ENCODE measurements at regions not wholly inside any gene's neighbourhood (a gene's known extent, or its start where the extent isn't known, plus 50 kb on each side); places are given as distances from the start of the nearest gene placed in this dataset.

DNA sequence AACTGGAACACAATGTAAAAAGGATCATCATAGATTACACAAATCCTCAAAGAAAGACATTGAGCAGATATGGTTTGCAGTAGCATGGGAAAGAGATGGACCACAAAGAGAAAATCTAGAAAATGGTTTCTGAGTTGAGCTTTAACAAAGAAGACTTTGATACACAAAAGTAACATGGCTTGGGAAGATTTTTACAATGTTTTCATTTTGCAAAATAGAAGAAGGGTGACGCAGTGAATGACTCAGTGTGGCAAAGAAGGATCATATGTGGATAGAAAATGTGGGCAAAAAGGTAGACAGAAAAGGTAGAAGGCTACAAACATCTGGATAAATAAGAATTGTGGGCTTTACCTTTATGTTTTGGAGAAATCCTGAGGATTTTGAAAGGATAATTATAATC is 1220.5 kb downstream of the PCDH17 start:
- peak; percentile 43 for DNase-seq (ENCODE audit: unreplicated experiment)
- Mint-ChIP-seq H3K4me1 (ENCODE audit: insufficient read depth, unreplicated experiment) (peaks cover 6% of the 10 kb centered on the region), H3K27ac (ENCODE audit: low read depth, unreplicated experiment) (no peak overlapping the region), H3K36me3 (ENCODE audit: insufficient read depth, unreplicated experiment) (no peaks in the 10 kb centered on the region), H3K9me3 (ENCODE audit: unreplicated experiment) (no peaks in the 10 kb centered on the region), H3K27me3 (ENCODE audit: insufficient read depth, unreplicated experiment) (no peaks in the 10 kb centered on the region), H3K4me3 (ENCODE audit: unreplicated experiment) (no peak overlapping the region)
- TF ChIP-seq, protein P1, sequence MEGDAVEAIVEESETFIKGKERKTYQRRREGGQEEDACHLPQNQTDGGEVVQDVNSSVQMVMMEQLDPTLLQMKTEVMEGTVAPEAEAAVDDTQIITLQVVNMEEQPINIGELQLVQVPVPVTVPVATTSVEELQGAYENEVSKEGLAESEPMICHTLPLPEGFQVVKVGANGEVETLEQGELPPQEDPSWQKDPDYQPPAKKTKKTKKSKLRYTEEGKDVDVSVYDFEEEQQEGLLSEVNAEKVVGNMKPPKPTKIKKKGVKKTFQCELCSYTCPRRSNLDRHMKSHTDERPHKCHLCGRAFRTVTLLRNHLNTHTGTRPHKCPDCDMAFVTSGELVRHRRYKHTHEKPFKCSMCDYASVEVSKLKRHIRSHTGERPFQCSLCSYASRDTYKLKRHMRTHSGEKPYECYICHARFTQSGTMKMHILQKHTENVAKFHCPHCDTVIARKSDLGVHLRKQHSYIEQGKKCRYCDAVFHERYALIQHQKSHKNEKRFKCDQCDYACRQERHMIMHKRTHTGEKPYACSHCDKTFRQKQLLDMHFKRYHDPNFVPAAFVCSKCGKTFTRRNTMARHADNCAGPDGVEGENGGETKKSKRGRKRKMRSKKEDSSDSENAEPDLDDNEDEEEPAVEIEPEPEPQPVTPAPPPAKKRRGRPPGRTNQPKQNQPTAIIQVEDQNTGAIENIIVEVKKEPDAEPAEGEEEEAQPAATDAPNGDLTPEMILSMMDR (IDR thresholded peaks at IDR 0.05; ENCODE audit: unreplicated experiment), result no peak
- CTCF ChIA-PET, result no interaction called here
- BruUV-seq (replicated peaks), result no TSS peak
- intact Hi-C loops (cut with micrococcal nuclease), result no loop called here
- POLR2A ChIA-PET, result no interaction called here

DNA sequence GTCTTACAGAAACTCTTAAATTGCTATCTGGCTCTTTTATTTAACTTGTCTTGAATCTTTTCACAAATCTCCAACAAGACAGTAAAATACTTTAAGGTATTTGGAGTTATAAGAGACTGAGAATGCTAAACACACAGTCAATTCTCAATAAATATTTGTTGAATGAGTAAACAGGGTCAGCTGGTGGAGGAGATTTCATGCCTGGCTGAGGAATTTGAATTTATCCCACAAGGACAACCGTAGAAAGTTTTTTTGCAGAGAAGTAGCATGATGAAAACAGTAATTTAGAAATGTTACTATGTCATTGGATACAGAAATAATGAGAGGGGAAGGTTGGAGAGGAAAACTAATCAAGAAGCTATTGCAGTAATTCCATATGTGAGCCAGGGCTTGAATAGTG is 1223.7 kb downstream of the PCDH17 start:
- no peaks in the 10 kb centered on the region for H3K27me3 Mint-ChIP-seq (ENCODE audit: insufficient read depth, unreplicated experiment)
- TF ChIP-seq, protein P1 (IDR thresholded peaks at IDR 0.05; ENCODE audit: unreplicated experiment), result no peak
- H3K27ac Mint-ChIP-seq (ENCODE audit: low read depth, unreplicated experiment), result no peak overlapping the region
- ChIA-PET CTCF (no interaction called here), POLR2A (no interaction called here)
- intact Hi-C loops (cut with micrococcal nuclease), result no loop called here
- H3K4me3 Mint-ChIP-seq (ENCODE audit: unreplicated experiment), result no peak overlapping the region
- no peak for DNase-seq (ENCODE audit: unreplicated experiment)
- no TSS peak for BruUV-seq (replicated peaks)
- H3K36me3 Mint-ChIP-seq (ENCODE audit: insufficient read depth, unreplicated experiment), result no peaks in the 10 kb centered on the region
- H3K4me1 Mint-ChIP-seq (ENCODE audit: insufficient read depth, unreplicated experiment), result peaks cover 6% of the 10 kb centered on the region
- H3K9me3 Mint-ChIP-seq (ENCODE audit: unreplicated experiment), result no peaks in the 10 kb centered on the region

DNA sequence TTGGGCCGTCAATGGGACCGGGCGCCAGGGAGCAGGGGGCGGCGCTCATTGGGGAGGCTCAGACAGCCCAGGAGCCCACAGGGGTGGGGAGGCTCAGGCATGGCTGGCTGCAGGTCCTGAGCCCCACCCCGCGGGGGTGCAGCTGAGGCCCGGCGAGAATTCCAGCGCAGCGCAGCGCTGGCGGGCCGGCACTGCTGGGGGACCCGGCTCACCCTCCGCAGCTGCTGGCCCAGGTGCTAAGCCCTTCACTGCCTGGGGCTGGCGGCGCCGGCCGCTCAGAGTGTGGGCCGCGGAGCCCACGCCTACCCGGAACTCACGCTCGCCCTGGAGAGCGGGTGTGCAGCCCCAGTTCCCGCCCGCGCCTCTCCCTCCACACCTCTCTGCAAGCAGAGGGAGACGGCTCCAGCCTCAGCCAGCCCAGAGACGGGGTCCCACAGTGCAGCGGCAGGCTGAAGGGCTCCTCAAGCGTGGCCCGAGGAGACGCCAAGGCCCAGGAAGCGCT is 1227.4 kb downstream of the PCDH17 start:
- no peaks in the 10 kb centered on the region for H3K27me3 Mint-ChIP-seq (ENCODE audit: insufficient read depth, unreplicated experiment)
- CTCF ChIA-PET, result no interaction called here
- H3K4me1 Mint-ChIP-seq (ENCODE audit: insufficient read depth, unreplicated experiment), result no peaks in the 10 kb centered on the region
- no peak overlapping the region for H3K27ac Mint-ChIP-seq (ENCODE audit: low read depth, unreplicated experiment)
- no TSS peak for BruUV-seq (replicated peaks)
- H3K36me3 Mint-ChIP-seq (ENCODE audit: insufficient read depth, unreplicated experiment), result no peaks in the 10 kb centered on the region
- no peak overlapping the region for H3K4me3 Mint-ChIP-seq (ENCODE audit: unreplicated experiment)
- TF ChIP-seq, protein P1 (IDR thresholded peaks at IDR 0.05; ENCODE audit: unreplicated experiment), result no peak
- POLR2A ChIA-PET, result no interaction called here
- DNase-seq (ENCODE audit: unreplicated experiment), result no peak
- H3K9me3 Mint-ChIP-seq (ENCODE audit: unreplicated experiment), result no peaks in the 10 kb centered on the region
- intact Hi-C loops (cut with micrococcal nuclease), result no loop called here

DNA sequence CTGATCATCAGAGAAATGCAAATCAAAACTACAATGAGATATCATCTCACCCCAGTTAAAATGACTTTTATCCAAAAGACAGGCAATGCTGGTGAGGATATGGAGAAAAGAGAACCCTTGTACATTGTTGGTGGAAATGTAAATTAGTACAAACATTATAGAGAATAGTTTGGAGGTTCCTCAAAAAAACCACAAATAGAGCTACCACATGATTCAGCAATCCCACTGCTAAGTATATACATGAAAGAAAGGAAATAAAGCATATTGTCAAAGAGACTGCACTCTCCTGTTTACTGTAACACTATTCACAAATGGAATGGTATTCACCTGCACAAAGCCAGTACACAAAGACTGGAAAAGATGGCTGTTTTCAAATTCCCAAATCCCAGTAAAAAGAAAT is 1233.7 kb downstream of the PCDH17 start:
- Mint-ChIP-seq H3K27ac (ENCODE audit: low read depth, unreplicated experiment) (no peak overlapping the region), H3K4me1 (ENCODE audit: insufficient read depth, unreplicated experiment) (no peaks in the 10 kb centered on the region), H3K9me3 (ENCODE audit: unreplicated experiment) (peaks cover 5% of the 10 kb centered on the region), H3K4me3 (ENCODE audit: unreplicated experiment) (no peak overlapping the region), H3K36me3 (ENCODE audit: insufficient read depth, unreplicated experiment) (no peaks in the 10 kb centered on the region), H3K27me3 (ENCODE audit: insufficient read depth, unreplicated experiment) (no peaks in the 10 kb centered on the region)
- TF ChIP-seq, protein P1 (IDR thresholded peaks at IDR 0.05; ENCODE audit: unreplicated experiment), result no peak
- no peak for DNase-seq (ENCODE audit: unreplicated experiment)
- intact Hi-C loops (cut with micrococcal nuclease), result no loop called here
- ChIA-PET CTCF (no interaction called here), POLR2A (no interaction called here)
- no TSS peak for BruUV-seq (replicated peaks)
